ENCODE measurements at regions not wholly inside any gene's neighbourhood (a gene's known extent, or its start where the extent isn't known, plus 50 kb on each side); places are given as distances from the start of the nearest gene placed in this dataset.
"Not testable (repeated sequence)": the region's sequence is repeated elsewhere in the genome, so short reads cannot be mapped to it uniquely, and the experiment has no call there.

GRCh38 chrX:121671649-121672048, 624.2 kb downstream of the GLUD2 start:
- TF ChIP-seq CTCF (conservative IDR thresholded peaks at IDR 0.05), result no peak
- no peak overlapping the region for H3K27ac ChIP-seq

GRCh38 chrX:121709236-121709635, 661.8 kb downstream of the GLUD2 start:
- H3K27ac ChIP-seq, result not testable (repeated sequence)

- no peak for TF ChIP-seq CTCF (conservative IDR thresholded peaks at IDR 0.05)
- no peak overlapping the region for H3K27ac ChIP-seq
Measured at GRCh38 chrX:121733514-121733913, 686.1 kb downstream of the GLUD2 start.

GRCh38 chrX:121746105-121746504, 698.7 kb downstream of the GLUD2 start:
- no peak overlapping the region for H3K27ac ChIP-seq
- no peak for TF ChIP-seq CTCF (conservative IDR thresholded peaks at IDR 0.05)

- H3K27ac ChIP-seq, result not testable (repeated sequence)
Measured at GRCh38 chrX:121753602-121754001, 706.2 kb downstream of the GLUD2 start.

GRCh38 chrX:121754301-121754700, 706.9 kb downstream of the GLUD2 start:
- TF ChIP-seq CTCF (conservative IDR thresholded peaks at IDR 0.05), result no peak
- no peak overlapping the region for H3K27ac ChIP-seq

GRCh38 chrX:121755541-121755940, 708.1 kb downstream of the GLUD2 start:
- no peak for TF ChIP-seq CTCF (conservative IDR thresholded peaks at IDR 0.05)
- no peak overlapping the region for H3K27ac ChIP-seq

GRCh38 chrX:121761845-121762244, 714.4 kb downstream of the GLUD2 start:
- H3K27ac ChIP-seq, result no peak overlapping the region
- TF ChIP-seq CTCF (conservative IDR thresholded peaks at IDR 0.05), result no peak

- TF ChIP-seq CTCF (conservative IDR thresholded peaks at IDR 0.05), result no peak
- H3K27ac ChIP-seq, result no peak overlapping the region
Measured at GRCh38 chrX:121763671-121764070, 716.3 kb downstream of the GLUD2 start.

- H3K27ac ChIP-seq, result not testable (repeated sequence)
Measured at GRCh38 chrX:121768210-121768609, 720.8 kb downstream of the GLUD2 start.
